ENCODE measurements at regions not wholly inside any gene's neighbourhood (a gene's known extent, or its start where the extent isn't known, plus 50 kb on each side); places are given as distances from the start of the nearest gene placed in this dataset.

DNA sequence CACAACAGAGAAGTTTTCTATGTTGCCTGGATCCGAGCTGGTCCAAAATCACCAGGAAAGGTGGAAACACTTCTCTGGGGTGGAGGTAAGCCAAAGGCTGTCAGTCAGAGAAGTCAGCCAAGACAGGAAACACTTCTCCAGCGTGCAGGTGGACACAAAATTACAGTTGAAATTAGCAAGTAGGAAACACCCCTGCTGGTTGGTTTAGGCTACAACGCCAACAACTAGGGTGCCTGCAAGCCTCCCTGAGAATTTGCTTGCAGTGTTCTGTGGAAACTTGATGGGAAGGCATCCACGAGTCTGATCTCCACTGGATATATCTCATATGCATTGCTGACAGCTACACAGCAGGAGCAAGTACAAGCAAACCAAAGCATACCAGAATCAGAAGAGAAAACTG, 600.5 kb downstream of the RERGL start:
- no peak overlapping the region for H3K27ac ChIP-seq
- intact Hi-C loops (cut with DNase I; ENCODE audit: low total_unique reads), result no loop called here
- no peaks in the 10 kb centered on the region for H3K36me3 ChIP-seq
- ATAC-seq (no peak), DNase-seq (no peak)
- no peaks in the 10 kb centered on the region for H3K27me3 ChIP-seq
- no peaks in the 10 kb centered on the region for H3K9me3 ChIP-seq
- no peak overlapping the region for H3K4me3 ChIP-seq
- in situ Hi-C loops (cut with MboI; ENCODE audit: low sequenced_read_pairs in 4 of 4), result no loop called here
- TF ChIP-seq POLR2A (IDR thresholded peaks at IDR 0.05), result no peak
- TF ChIP-seq, protein P1, sequence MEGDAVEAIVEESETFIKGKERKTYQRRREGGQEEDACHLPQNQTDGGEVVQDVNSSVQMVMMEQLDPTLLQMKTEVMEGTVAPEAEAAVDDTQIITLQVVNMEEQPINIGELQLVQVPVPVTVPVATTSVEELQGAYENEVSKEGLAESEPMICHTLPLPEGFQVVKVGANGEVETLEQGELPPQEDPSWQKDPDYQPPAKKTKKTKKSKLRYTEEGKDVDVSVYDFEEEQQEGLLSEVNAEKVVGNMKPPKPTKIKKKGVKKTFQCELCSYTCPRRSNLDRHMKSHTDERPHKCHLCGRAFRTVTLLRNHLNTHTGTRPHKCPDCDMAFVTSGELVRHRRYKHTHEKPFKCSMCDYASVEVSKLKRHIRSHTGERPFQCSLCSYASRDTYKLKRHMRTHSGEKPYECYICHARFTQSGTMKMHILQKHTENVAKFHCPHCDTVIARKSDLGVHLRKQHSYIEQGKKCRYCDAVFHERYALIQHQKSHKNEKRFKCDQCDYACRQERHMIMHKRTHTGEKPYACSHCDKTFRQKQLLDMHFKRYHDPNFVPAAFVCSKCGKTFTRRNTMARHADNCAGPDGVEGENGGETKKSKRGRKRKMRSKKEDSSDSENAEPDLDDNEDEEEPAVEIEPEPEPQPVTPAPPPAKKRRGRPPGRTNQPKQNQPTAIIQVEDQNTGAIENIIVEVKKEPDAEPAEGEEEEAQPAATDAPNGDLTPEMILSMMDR (IDR thresholded peaks at IDR 0.05 in 4 of 5, conservative IDR thresholded peaks at IDR 0.05 in 1 of 5), result no peak
- H3K4me1 ChIP-seq, result no peaks in the 10 kb centered on the region

GRCh38 chr12:17478908-17479673, 610.9 kb downstream of the RERGL start:
- Histone ChIP-seq H3K36me3 (no peaks in the 10 kb centered on the region), H3K4me3 (no peak overlapping the region), H3K27me3 (no peaks in the 10 kb centered on the region), H3K9me3 (no peaks in the 10 kb centered on the region), H3K27ac (no peak overlapping the region), H3K4me1 (no peaks in the 10 kb centered on the region)
- DNase-seq (no peak), ATAC-seq (no peak)
- intact Hi-C loops (cut with DNase I; ENCODE audit: low total_unique reads), result no loop called here
- in situ Hi-C loops (cut with MboI; ENCODE audit: low sequenced_read_pairs in 4 of 4), result no loop called here
- TF ChIP-seq, protein P1 (IDR thresholded peaks at IDR 0.05 in 4 of 5, conservative IDR thresholded peaks at IDR 0.05 in 1 of 5), result no peak
- TF ChIP-seq POLR2A (IDR thresholded peaks at IDR 0.05), result no peak

DNA sequence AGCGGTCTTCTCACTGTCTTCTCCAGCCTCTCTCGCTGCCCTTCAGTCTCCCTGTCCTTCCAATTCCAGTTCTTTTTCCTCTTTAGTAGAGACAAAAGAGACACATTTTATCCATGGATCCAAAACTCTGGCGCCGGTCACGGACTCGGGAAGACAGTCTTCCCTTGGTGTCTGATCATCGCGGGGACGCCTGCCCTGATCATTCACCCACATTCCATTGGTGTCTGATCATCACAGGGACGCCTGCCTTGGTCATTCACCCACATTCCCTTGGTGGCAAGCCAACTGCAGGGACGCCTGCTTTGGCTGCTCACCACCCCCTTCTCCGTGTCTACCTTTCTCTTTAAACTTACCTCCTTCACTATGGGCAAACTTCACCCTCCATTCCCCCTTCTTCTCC, 619.5 kb downstream of the RERGL start:
- Histone ChIP-seq H3K27ac (no peak overlapping the region), H3K36me3 (no peaks in the 10 kb centered on the region), H3K27me3 (no peaks in the 10 kb centered on the region), H3K4me3 (no peak overlapping the region), H3K4me1 (no peaks in the 10 kb centered on the region), H3K9me3 (no peaks in the 10 kb centered on the region)
- in situ Hi-C loops (cut with MboI; ENCODE audit: low sequenced_read_pairs in 4 of 4) (no loop called here), intact Hi-C loops (cut with DNase I; ENCODE audit: low total_unique reads) (no loop called here)
- TF ChIP-seq POLR2A (IDR thresholded peaks at IDR 0.05), result no peak
- TF ChIP-seq, protein P1 (IDR thresholded peaks at IDR 0.05 in 4 of 5, conservative IDR thresholded peaks at IDR 0.05 in 1 of 5), result no peak
- ATAC-seq (no peak), DNase-seq (no peak)

DNA sequence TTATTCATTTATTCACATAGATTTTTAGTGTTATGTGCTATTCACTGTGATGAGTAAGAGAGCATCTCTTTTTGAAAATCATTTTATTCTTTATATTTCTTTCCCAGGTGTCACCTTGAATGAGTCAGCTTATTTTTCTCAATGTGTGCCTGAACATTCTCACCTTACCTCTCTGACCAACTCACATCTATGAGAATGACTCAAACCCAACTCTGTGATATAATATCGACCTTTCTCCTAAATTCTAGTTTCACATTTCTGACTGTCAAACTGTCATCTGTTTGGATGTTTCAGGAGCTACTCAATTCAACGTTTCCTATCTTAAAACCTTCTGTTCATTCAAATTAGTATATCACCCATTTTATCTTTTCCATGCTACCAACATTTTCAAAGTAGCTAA, 630.8 kb downstream of the RERGL start:
- no peak for ATAC-seq
- Histone ChIP-seq H3K27me3 (no peaks in the 10 kb centered on the region), H3K4me1 (no peaks in the 10 kb centered on the region), H3K27ac (no peak overlapping the region), H3K36me3 (no peaks in the 10 kb centered on the region), H3K4me3 (no peak overlapping the region), H3K9me3 (no peaks in the 10 kb centered on the region)
- intact Hi-C loops (cut with DNase I; ENCODE audit: low total_unique reads), result no loop called here
- DNase-seq, result no peak
- TF ChIP-seq POLR2A (IDR thresholded peaks at IDR 0.05), result no peak
- TF ChIP-seq, protein P1 (IDR thresholded peaks at IDR 0.05 in 4 of 5, conservative IDR thresholded peaks at IDR 0.05 in 1 of 5), result no peak
- in situ Hi-C loops (cut with MboI; ENCODE audit: low sequenced_read_pairs in 4 of 4), result no loop called here

GRCh38 chr12:17456486-17456885, 633.5 kb downstream of the RERGL start:
- Histone ChIP-seq H3K4me3 (no peak overlapping the region), H3K27me3 (no peaks in the 10 kb centered on the region), H3K4me1 (no peaks in the 10 kb centered on the region), H3K27ac (no peak overlapping the region), H3K36me3 (no peaks in the 10 kb centered on the region), H3K9me3 (no peaks in the 10 kb centered on the region)
- intact Hi-C loops (cut with DNase I; ENCODE audit: low total_unique reads), result no loop called here
- no peak for DNase-seq
- ATAC-seq, result no peak
- in situ Hi-C loops (cut with MboI; ENCODE audit: low sequenced_read_pairs in 4 of 4), result no loop called here
- TF ChIP-seq, protein P1 (IDR thresholded peaks at IDR 0.05 in 4 of 5, conservative IDR thresholded peaks at IDR 0.05 in 1 of 5), result no peak
- TF ChIP-seq POLR2A (IDR thresholded peaks at IDR 0.05), result no peak
